Smooth muscle cell (in vitro differentiated cells): ENCODE measurements at regions not wholly inside any gene's neighbourhood (a gene's known extent, or its start where the extent isn't known, plus 50 kb on each side); places are given as distances from the start of the nearest gene placed in this dataset.

Experiments
- DNase-seq: peaks from one replicate; lab custom pipeline; 2025; ENCODE audit not compliant: unreplicated experiment; lab: John Stamatoyannopoulos, UW
- H2AFZ ChIP-seq: fragments of 200-600 bp; sonication (generic); 2 replicates; pipeline ENCODE4 v1.6.0; 2016; ENCODE audit warnings: antibody characterized with exemption, low read depth, mild to moderate bottlenecking
- H3F3A ChIP-seq: fragments of 200-600 bp; sonication (generic); 2 replicates; pipeline ENCODE4 v1.6.0; 2017; ENCODE audit warnings: antibody characterized with exemption, low read depth
- H3K27ac ChIP-seq: fragments of 200-600 bp; sonication (generic); 2 replicates; pipeline ENCODE4 v1.5.1; 2016; ENCODE audit warnings: low read depth, mild to moderate bottlenecking
- H3K27me3 ChIP-seq: fragments of 200-600 bp; sonication (generic); 2 replicates; pipeline ENCODE4 v1.6.1; 2016; ENCODE audit warnings: low read depth, mild to moderate bottlenecking
- H3K36me3 ChIP-seq: fragments of 200-600 bp; sonication (generic); 2 replicates; pipeline ENCODE4 v1.5.1; 2016; ENCODE audit warnings: low read depth
- H3K4me1 ChIP-seq: fragments of 200-600 bp; sonication (generic); 2 replicates; pipeline ENCODE4 v1.5.1; 2016; ENCODE audit warnings: low read depth
- H3K4me2 ChIP-seq: fragments of 200-600 bp; sonication (generic); 2 replicates; pipeline ENCODE4 v1.6.0; 2016; ENCODE audit warnings: mild to moderate bottlenecking
- H3K4me3 ChIP-seq: fragments of 200-600 bp; sonication (generic); 2 replicates; pipeline ENCODE4 v1.5.1; 2016; ENCODE audit warnings: mild to moderate bottlenecking
- H3K79me2 ChIP-seq: fragments of 200-600 bp; sonication (generic); 2 replicates; pipeline ENCODE4 v1.6.0; 2016; ENCODE audit warnings: low read depth, mild to moderate bottlenecking
- H3K9ac ChIP-seq: fragments of 200-600 bp; sonication (generic); 2 replicates; pipeline ENCODE4 v1.6.0; 2016; ENCODE audit warnings: low read depth
- H3K9me3 ChIP-seq: fragments of 200-600 bp; sonication (generic); replicated peaks from 2 replicates; pipeline ENCODE4 v1.5.1; 2016; ENCODE audit warnings: low read depth
- H4K20me1 ChIP-seq: fragments of 200-600 bp; sonication (generic); 2 replicates; pipeline ENCODE4 v1.6.0; 2016; ENCODE audit warnings: low read depth
- WGBS: methylation state at CpG from one replicate; pipeline ENCODE4 v1.1.7; 2016; ENCODE audit warnings: low lambda C conversion rate; 5-methylcytosine and 5-hydroxymethylcytosine counted together
- TF ChIP-seq, protein P1 (sequence below): fragments of 200-600 bp; sonication (generic); IDR thresholded peaks from 2 replicates; pipeline ENCODE4 v1.5.1; 2017; ENCODE audit warnings: borderline replicate concordance, mild to moderate bottlenecking, antibody characterized with exemption; ENCODE audit not compliant: insufficient read depth, poor library complexity, severe bottlenecking

- H3K79me2 ChIP-seq, result no peaks in the 10 kb centered on the region
- DNase-seq, result no peak
- 91% methylated on average over 30 of the region's 31 CpGs for WGBS
- TF ChIP-seq, protein P1, sequence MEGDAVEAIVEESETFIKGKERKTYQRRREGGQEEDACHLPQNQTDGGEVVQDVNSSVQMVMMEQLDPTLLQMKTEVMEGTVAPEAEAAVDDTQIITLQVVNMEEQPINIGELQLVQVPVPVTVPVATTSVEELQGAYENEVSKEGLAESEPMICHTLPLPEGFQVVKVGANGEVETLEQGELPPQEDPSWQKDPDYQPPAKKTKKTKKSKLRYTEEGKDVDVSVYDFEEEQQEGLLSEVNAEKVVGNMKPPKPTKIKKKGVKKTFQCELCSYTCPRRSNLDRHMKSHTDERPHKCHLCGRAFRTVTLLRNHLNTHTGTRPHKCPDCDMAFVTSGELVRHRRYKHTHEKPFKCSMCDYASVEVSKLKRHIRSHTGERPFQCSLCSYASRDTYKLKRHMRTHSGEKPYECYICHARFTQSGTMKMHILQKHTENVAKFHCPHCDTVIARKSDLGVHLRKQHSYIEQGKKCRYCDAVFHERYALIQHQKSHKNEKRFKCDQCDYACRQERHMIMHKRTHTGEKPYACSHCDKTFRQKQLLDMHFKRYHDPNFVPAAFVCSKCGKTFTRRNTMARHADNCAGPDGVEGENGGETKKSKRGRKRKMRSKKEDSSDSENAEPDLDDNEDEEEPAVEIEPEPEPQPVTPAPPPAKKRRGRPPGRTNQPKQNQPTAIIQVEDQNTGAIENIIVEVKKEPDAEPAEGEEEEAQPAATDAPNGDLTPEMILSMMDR, result no peak
- no peak overlapping the region for H3K4me2 ChIP-seq
- H3K4me1 ChIP-seq, result peaks cover 8% of the 10 kb centered on the region
- no peaks in the 10 kb centered on the region for H3K27me3 ChIP-seq
- H4K20me1 ChIP-seq, result no peaks in the 10 kb centered on the region
- H3K36me3 ChIP-seq, result no peaks in the 10 kb centered on the region
- no peaks in the 10 kb centered on the region for H3F3A ChIP-seq
- H3K27ac ChIP-seq, result no peak overlapping the region
- no peak overlapping the region for H3K4me3 ChIP-seq
- H3K9me3 ChIP-seq, result no peaks in the 10 kb centered on the region
- no peak overlapping the region for H2AFZ ChIP-seq
- H3K9ac ChIP-seq, result no peak overlapping the region
These were observed 115.2 kb downstream of the FAM53A start for GRCh38 chr4:1568855-1569460.

GRCh38 chr4:1567808-1568581 is 116.1 kb downstream of the FAM53A start:
- TF ChIP-seq, protein P1, result no peak
- Histone ChIP-seq H2AFZ (no peak overlapping the region), H3K36me3 (no peaks in the 10 kb centered on the region), H3K9me3 (no peaks in the 10 kb centered on the region), H3K27me3 (no peaks in the 10 kb centered on the region), H3K4me3 (no peak overlapping the region), H3K27ac (no peak overlapping the region), H3K79me2 (no peaks in the 10 kb centered on the region), H3K9ac (no peak overlapping the region), H3F3A (no peaks in the 10 kb centered on the region), H3K4me1 (peaks cover 8% of the 10 kb centered on the region), H4K20me1 (no peaks in the 10 kb centered on the region), H3K4me2 (no peak overlapping the region)
- WGBS, result 73% methylated on average over 32 of the region's 42 CpGs
- DNase-seq, result no peak

DNA sequence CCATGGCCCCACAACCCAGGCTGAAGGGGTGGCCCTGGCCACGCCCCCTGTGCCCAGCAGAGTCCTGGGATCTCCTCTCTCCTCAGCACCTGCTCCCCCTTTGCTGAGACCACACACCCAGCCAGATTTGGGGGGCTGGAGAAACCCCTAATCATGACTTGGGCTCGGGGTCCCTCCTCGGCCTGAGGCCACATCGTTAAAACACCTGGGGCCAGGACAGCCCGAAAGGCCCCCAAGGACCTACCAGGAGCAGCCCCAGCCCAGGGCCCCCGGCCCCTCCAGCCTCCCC is 116.7 kb downstream of the FAM53A start:
- Histone ChIP-seq H3K36me3 (no peaks in the 10 kb centered on the region), H3K9ac (no peak overlapping the region), H3K79me2 (no peaks in the 10 kb centered on the region), H3K27me3 (no peaks in the 10 kb centered on the region), H2AFZ (no peak overlapping the region), H3K9me3 (no peaks in the 10 kb centered on the region), H3K27ac (no peak overlapping the region), H3K4me2 (no peak overlapping the region), H3K4me3 (no peak overlapping the region), H4K20me1 (no peaks in the 10 kb centered on the region), H3K4me1 (peaks cover 8% of the 10 kb centered on the region), H3F3A (no peaks in the 10 kb centered on the region)
- TF ChIP-seq, protein P1, result no peak
- 88% methylated on average over 6 of the region's 6 CpGs for WGBS
- DNase-seq, result no peak
